ENCODE measurements at regions not wholly inside any gene's neighbourhood (a gene's known extent, or its start where the extent isn't known, plus 50 kb on each side); places are given as distances from the start of the nearest gene placed in this dataset.

- H3K27me3 Mint-ChIP-seq = peaks cover 0 to 18% of the 10 kb centered on the region in 2 donors
- peak overlapping the region; percentile 78 for H3K4me3 Mint-ChIP-seq
- peak; percentile 88 to 92 for ATAC-seq
- peaks cover 5% of the 10 kb centered on the region for H3K36me3 Mint-ChIP-seq
- H3K27ac Mint-ChIP-seq = peak overlapping the region; percentile 73 to 82
- peaks cover 51 to 63% of the 10 kb centered on the region in 2 donors for H3K4me1 Mint-ChIP-seq (ENCODE audit: low read depth in 2 of 2)
- DNase-seq (ENCODE audit: low spot score) = peak; percentile 84
- no peaks in the 10 kb centered on the region for H3K9me3 Mint-ChIP-seq
Observed at GRCh38 chr11:45079943-45080719, 66.3 kb upstream of the PRDM11 start.

- no peaks in the 10 kb centered on the region for H3K9me3 Mint-ChIP-seq
- H3K36me3 Mint-ChIP-seq = peaks cover 5% of the 10 kb centered on the region
- ATAC-seq (peak in 1 of 2 donors; percentile 41), DNase-seq (ENCODE audit: low spot score) (no peak)
- H3K4me3 Mint-ChIP-seq = peak overlapping the region; percentile 41
- H3K27me3 Mint-ChIP-seq = peaks cover 6 to 19% of the 10 kb centered on the region in 2 donors
- H3K4me1 Mint-ChIP-seq (ENCODE audit: low read depth in 2 of 2) = peaks cover 60 to 65% of the 10 kb centered on the region in 2 donors
- peak overlapping the region; percentile 29 to 34 for H3K27ac Mint-ChIP-seq
Observed at GRCh38 chr11:45082744-45083543, 63.5 kb upstream of the PRDM11 start.

- Mint-ChIP-seq H3K4me3 (peak overlapping the region; percentile 41), H3K36me3 (peaks cover 5% of the 10 kb centered on the region), H3K27me3 (peaks cover 6 to 15% of the 10 kb centered on the region in 2 donors), H3K27ac (peak overlapping the region in 1 of 2 donors; percentile 0), H3K9me3 (no peaks in the 10 kb centered on the region), H3K4me1 (ENCODE audit: low read depth in 2 of 2) (peaks cover 56 to 61% of the 10 kb centered on the region in 2 donors)
- DNase-seq (ENCODE audit: low spot score) = no peak
- ATAC-seq = no peak
Observed at GRCh38 chr11:45083544-45084087, 62.8 kb upstream of the PRDM11 start.

- H3K4me1 Mint-ChIP-seq (ENCODE audit: low read depth in 2 of 2) = peaks cover 47 to 48% of the 10 kb centered on the region in 2 donors
Observed at GRCh38 chr11:45085646-45086501, 60.6 kb upstream of the PRDM11 start.

GRCh38 chr11:45086526-45086925 is 59.9 kb upstream of the PRDM11 start:
- peaks cover 44 to 45% of the 10 kb centered on the region in 2 donors for H3K4me1 Mint-ChIP-seq (ENCODE audit: low read depth in 2 of 2)
- no peaks in the 10 kb centered on the region for H3K9me3 Mint-ChIP-seq
- H3K27me3 Mint-ChIP-seq = peaks cover 17 to 22% of the 10 kb centered on the region in 2 donors
- H3K4me3 Mint-ChIP-seq = no peak overlapping the region
- peak overlapping the region in 1 of 2 donors; percentile 8 for H3K27ac Mint-ChIP-seq
- DNase-seq (ENCODE audit: low spot score) (no peak), ATAC-seq (no peak)
- peaks cover 5% of the 10 kb centered on the region for H3K36me3 Mint-ChIP-seq

More at GRCh38 chr11:45085646-45086501, 60.6 kb upstream of the PRDM11 start:
- DNase-seq (ENCODE audit: low spot score) (no peak), ATAC-seq (no peak)
- Mint-ChIP-seq H3K27me3 (peaks cover 17 to 22% of the 10 kb centered on the region in 2 donors), H3K9me3 (no peaks in the 10 kb centered on the region), H3K36me3 (peaks cover 5% of the 10 kb centered on the region), H3K4me3 (no peak overlapping the region), H3K27ac (no peak overlapping the region)

- Mint-ChIP-seq H3K9me3 (no peaks in the 10 kb centered on the region), H3K36me3 (peaks cover 5% of the 10 kb centered on the region), H3K4me3 (no peak overlapping the region), H3K27ac (peak overlapping the region in 1 of 2 donors; percentile 8), H3K27me3 (peaks cover 17 to 22% of the 10 kb centered on the region in 2 donors), H3K4me1 (ENCODE audit: low read depth in 2 of 2) (peaks cover 42 to 44% of the 10 kb centered on the region in 2 donors)
- ATAC-seq (no peak), DNase-seq (ENCODE audit: low spot score) (no peak)
Observed at GRCh38 chr11:45087086-45087899, 59.1 kb upstream of the PRDM11 start.

GRCh38 chr11:45087900-45088160 is 58.6 kb upstream of the PRDM11 start:
- H3K36me3 Mint-ChIP-seq = peaks cover under 1% of the 10 kb centered on the region
- no peak for ATAC-seq
- H3K27me3 Mint-ChIP-seq = peaks cover 17 to 18% of the 10 kb centered on the region in 2 donors
- H3K4me3 Mint-ChIP-seq = no peak overlapping the region
- H3K27ac Mint-ChIP-seq = no peak overlapping the region
- no peak for DNase-seq (ENCODE audit: low spot score)
- peaks cover 38 to 41% of the 10 kb centered on the region in 2 donors for H3K4me1 Mint-ChIP-seq (ENCODE audit: low read depth in 2 of 2)
- H3K9me3 Mint-ChIP-seq = no peaks in the 10 kb centered on the region

GRCh38 chr11:45089251-45089650 is 57.2 kb upstream of the PRDM11 start:
- no peak overlapping the region for H3K27ac Mint-ChIP-seq
- no peaks in the 10 kb centered on the region for H3K9me3 Mint-ChIP-seq
- no peak for DNase-seq (ENCODE audit: low spot score)

GRCh38 chr11:45089676-45090499 is 56.6 kb upstream of the PRDM11 start:
- H3K9me3 Mint-ChIP-seq = no peaks in the 10 kb centered on the region
- no peaks in the 10 kb centered on the region for H3K36me3 Mint-ChIP-seq
- DNase-seq (ENCODE audit: low spot score) (no peak), ATAC-seq (no peak)
- H3K4me1 Mint-ChIP-seq (ENCODE audit: low read depth in 2 of 2) = peaks cover 42 to 45% of the 10 kb centered on the region in 2 donors
- no peak overlapping the region for H3K4me3 Mint-ChIP-seq
- H3K27ac Mint-ChIP-seq = peak overlapping the region in 1 of 2 donors; percentile 21
- H3K27me3 Mint-ChIP-seq = peaks cover 10 to 17% of the 10 kb centered on the region in 2 donors

More at GRCh38 chr11:45089251-45089650, 57.2 kb upstream of the PRDM11 start:
- ATAC-seq = no peak
- Mint-ChIP-seq H3K4me1 (ENCODE audit: low read depth in 2 of 2) (peaks cover 41% of the 10 kb centered on the region in 2 donors), H3K36me3 (no peaks in the 10 kb centered on the region), H3K4me3 (no peak overlapping the region), H3K27me3 (peaks cover 13 to 17% of the 10 kb centered on the region in 2 donors)

- Mint-ChIP-seq H3K4me3 (no peak overlapping the region), H3K4me1 (ENCODE audit: low read depth in 2 of 2) (peaks cover 47 to 49% of the 10 kb centered on the region in 2 donors), H3K27me3 (peaks cover 14 to 21% of the 10 kb centered on the region in 2 donors), H3K36me3 (no peaks in the 10 kb centered on the region), H3K27ac (peak overlapping the region in 1 of 2 donors; percentile 21), H3K9me3 (no peaks in the 10 kb centered on the region)
- ATAC-seq (no peak), DNase-seq (ENCODE audit: low spot score) (no peak)
Observed at GRCh38 chr11:45090607-45091006, 55.8 kb upstream of the PRDM11 start.

- Mint-ChIP-seq H3K9me3 (no peaks in the 10 kb centered on the region), H3K27ac (no peak overlapping the region), H3K4me3 (no peak overlapping the region), H3K36me3 (no peaks in the 10 kb centered on the region), H3K27me3 (peaks cover 25 to 27% of the 10 kb centered on the region in 2 donors), H3K4me1 (ENCODE audit: low read depth in 2 of 2) (peaks cover 44 to 53% of the 10 kb centered on the region in 2 donors)
- ATAC-seq (no peak), DNase-seq (ENCODE audit: low spot score) (peak; percentile 45)
Observed at GRCh38 chr11:45091563-45092403, 54.7 kb upstream of the PRDM11 start.

Measured in natural killer cell treated with Interleukin-12 subunit alpha and Interleukin-12 subunit beta and Interleukin-15 and Interleukin-18, amount 100 ng/mL, for 72 hours (primary cell).